ENCODE measurements at regions not wholly inside any gene's neighbourhood (a gene's known extent, or its start where the extent isn't known, plus 50 kb on each side); places are given as distances from the start of the nearest gene placed in this dataset.

DNA sequence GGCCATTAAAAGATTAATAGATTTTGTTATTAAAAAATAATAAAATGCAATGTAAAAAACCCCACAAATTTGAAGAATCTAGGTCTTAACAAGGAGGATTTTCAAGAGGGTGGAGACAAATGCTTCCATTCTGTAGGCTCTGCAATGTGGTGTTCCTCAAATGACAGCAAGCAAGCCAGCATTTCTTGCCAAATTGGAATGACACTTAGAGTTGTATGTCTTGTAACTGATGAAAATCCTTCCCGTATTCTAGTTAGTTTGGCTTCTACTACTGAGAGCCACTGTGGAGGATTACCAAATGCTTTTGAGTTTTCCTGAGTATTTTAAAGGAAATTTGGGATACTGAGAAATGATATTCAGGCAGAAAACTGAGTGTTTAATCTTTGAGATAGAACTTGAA is 1225.5 kb upstream of the CITED2 start:
- Histone ChIP-seq H3K9me1 (ENCODE audit: control insufficient read depth, insufficient read depth, low read length) (no peaks in the 10 kb centered on the region), H3K27ac (ENCODE audit: extremely low read depth, low read depth, low read length) (no peak overlapping the region), H3K9ac (ENCODE audit: insufficient read depth in 1 of 2, low read depth in 2 of 2, low read length in 2 of 2) (no peak overlapping the region), H2AFZ (ENCODE audit: low read depth, low read length) (no peak overlapping the region), H3K4me2 (ENCODE audit: insufficient read depth, low read length) (no peak overlapping the region), H3K27me3 (ENCODE audit: control insufficient read depth in 2 of 2, insufficient read depth in 2 of 2, low read length in 2 of 2) (no peaks in the 10 kb centered on the region), H3K36me3 (ENCODE audit: control insufficient read depth, insufficient read depth, low read length) (no peaks in the 10 kb centered on the region), H4K20me1 (replicated peaks; ENCODE audit: control insufficient read depth, insufficient read depth, low read length) (no peaks in the 10 kb centered on the region), H3K9me3 (replicated peaks; ENCODE audit: control insufficient read depth, insufficient read depth, low read depth, low read length) (no peaks in the 10 kb centered on the region), H3K4me3 (no peak overlapping the region), H3K4me1 (replicated peaks in 1 of 2; ENCODE audit: control insufficient read depth in 2 of 2, insufficient read depth in 2 of 2, low read length in 2 of 2) (no peaks in the 10 kb centered on the region), H3K79me2 (ENCODE audit: control insufficient read depth, insufficient read depth, low read length) (no peaks in the 10 kb centered on the region)
- TF ChIP-seq, protein P1, sequence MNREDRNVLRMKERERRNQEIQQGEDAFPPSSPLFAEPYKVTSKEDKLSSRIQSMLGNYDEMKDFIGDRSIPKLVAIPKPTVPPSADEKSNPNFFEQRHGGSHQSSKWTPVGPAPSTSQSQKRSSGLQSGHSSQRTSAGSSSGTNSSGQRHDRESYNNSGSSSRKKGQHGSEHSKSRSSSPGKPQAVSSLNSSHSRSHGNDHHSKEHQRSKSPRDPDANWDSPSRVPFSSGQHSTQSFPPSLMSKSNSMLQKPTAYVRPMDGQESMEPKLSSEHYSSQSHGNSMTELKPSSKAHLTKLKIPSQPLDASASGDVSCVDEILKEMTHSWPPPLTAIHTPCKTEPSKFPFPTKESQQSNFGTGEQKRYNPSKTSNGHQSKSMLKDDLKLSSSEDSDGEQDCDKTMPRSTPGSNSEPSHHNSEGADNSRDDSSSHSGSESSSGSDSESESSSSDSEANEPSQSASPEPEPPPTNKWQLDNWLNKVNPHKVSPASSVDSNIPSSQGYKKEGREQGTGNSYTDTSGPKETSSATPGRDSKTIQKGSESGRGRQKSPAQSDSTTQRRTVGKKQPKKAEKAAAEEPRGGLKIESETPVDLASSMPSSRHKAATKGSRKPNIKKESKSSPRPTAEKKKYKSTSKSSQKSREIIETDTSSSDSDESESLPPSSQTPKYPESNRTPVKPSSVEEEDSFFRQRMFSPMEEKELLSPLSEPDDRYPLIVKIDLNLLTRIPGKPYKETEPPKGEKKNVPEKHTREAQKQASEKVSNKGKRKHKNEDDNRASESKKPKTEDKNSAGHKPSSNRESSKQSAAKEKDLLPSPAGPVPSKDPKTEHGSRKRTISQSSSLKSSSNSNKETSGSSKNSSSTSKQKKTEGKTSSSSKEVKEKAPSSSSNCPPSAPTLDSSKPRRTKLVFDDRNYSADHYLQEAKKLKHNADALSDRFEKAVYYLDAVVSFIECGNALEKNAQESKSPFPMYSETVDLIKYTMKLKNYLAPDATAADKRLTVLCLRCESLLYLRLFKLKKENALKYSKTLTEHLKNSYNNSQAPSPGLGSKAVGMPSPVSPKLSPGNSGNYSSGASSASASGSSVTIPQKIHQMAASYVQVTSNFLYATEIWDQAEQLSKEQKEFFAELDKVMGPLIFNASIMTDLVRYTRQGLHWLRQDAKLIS (CRISPR knock-in tag; IDR thresholded peaks at IDR 0.05): no peak
- TF ChIP-seq, protein P2, sequence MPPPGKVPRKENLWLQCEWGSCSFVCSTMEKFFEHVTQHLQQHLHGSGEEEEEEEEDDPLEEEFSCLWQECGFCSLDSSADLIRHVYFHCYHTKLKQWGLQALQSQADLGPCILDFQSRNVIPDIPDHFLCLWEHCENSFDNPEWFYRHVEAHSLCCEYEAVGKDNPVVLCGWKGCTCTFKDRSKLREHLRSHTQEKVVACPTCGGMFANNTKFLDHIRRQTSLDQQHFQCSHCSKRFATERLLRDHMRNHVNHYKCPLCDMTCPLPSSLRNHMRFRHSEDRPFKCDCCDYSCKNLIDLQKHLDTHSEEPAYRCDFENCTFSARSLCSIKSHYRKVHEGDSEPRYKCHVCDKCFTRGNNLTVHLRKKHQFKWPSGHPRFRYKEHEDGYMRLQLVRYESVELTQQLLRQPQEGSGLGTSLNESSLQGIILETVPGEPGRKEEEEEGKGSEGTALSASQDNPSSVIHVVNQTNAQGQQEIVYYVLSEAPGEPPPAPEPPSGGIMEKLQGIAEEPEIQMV (tag; conservative IDR thresholded peaks at IDR 0.05; ENCODE audit: low read depth): no peak
- TF ChIP-seq DNMT1 (IDR thresholded peaks at IDR 0.05) (no peak), TRIM24 (IDR thresholded peaks at IDR 0.05) (no peak)
- POLR2A ChIA-PET: no interaction called here
- DNase-seq (ENCODE audit: extremely low read depth in 1 of 4, low spot score in 3 of 4) (no peak), FAIRE-seq (no peak), ATAC-seq (no peak)
- intact Hi-C loops (cut with micrococcal nuclease) (no loop called here), in situ Hi-C loops (cut with MboI) (no loop called here)
- CTCF ChIA-PET (ENCODE audit: low intra/inter-chr PET ratio): no interaction called here
- 27% methylated on average over 1 of the region's 1 CpG for WGBS (ENCODE audit: insufficient coverage, low coverage, missing lambda C conversion rate)
- BruUV-seq (replicated peaks): no TSS peak

Data from K562 (cell line).